Heart left ventricle (tissue), 16 donors: ENCODE measurements at regions not wholly inside any gene's neighbourhood (a gene's known extent, or its start where the extent isn't known, plus 50 kb on each side); places are given as distances from the start of the nearest gene placed in this dataset.

ENCODE experiments used
- ATAC-seq, 4 donors: fragments of 200-7000 bp; cut with Tn5 transposase; one replicate each; pipeline ENCODE4 v1.9.1; 2020 to 2022; ENCODE audit warnings: moderate library complexity in 4 of 4, mild to moderate bottlenecking in 3 of 4, moderate number of reproducible peaks in 1 of 4
- DNase-seq, 5 donors: peaks; one replicate each; pipeline ENCODE4 v3.0.0-alpha.2; 2020
- H3K27ac ChIP-seq, 12 donors: fragments of 200-600 bp; sonication (generic) in 4 of 12; one replicate each; pipeline versions ENCODE4 v1.5.0 to v1.8.0; 2016 to 2022; ENCODE audit warnings: mild to moderate bottlenecking in 2 of 12
- H3K27me3 ChIP-seq, 9 donors: fragments of 200-600 bp; sonication (generic) in 2 of 9; one replicate each; pipeline versions ENCODE4 v1.5.1 to v1.8.0; 2016 to 2022; ENCODE audit warnings: mild to moderate bottlenecking in 3 of 9
- H3K36me3 ChIP-seq, 9 donors: fragments of 200-600 bp; sonication (generic) in 2 of 9; one replicate each; pipeline versions ENCODE4 v1.5.0 to v1.8.0; 2018 to 2022; ENCODE audit warnings: mild to moderate bottlenecking in 2 of 9
- H3K4me1 ChIP-seq, 12 donors: fragments of 200-600 bp; sonication (generic) in 4 of 12; one replicate each; pipeline versions ENCODE4 v1.5.0 to v1.8.0; 2016 to 2022; ENCODE audit warnings: mild to moderate bottlenecking in 3 of 12
- H3K4me3 ChIP-seq, 12 donors: fragments of 200-600 bp; sonication (generic) in 4 of 12; one replicate each; pipeline versions ENCODE4 v1.5.0 to v1.8.0; 2017 to 2022; ENCODE audit warnings: mild to moderate bottlenecking in 9 of 12, moderate library complexity in 4 of 12
- H3K9me3 ChIP-seq, 12 donors: fragments of 200-600 bp; sonication (generic) in 4 of 12; one replicate each; pipeline versions ENCODE4 v1.5.0 to v1.8.0; 2016 to 2022; ENCODE audit warnings: mild to moderate bottlenecking in 1 of 12
- POLR2A ChIP-seq, 2 donors: fragments of 450-650 bp; IDR thresholded peaks; one replicate each; pipeline ENCODE4 v1.6.1; 2017; ENCODE audit warnings: antibody characterized with exemption in 2 of 2, mild to moderate bottlenecking in 2 of 2, moderate library complexity in 2 of 2
- WGBS, 4 donors: extraction: QIAGEN DNeasy Blood & Tissue Kit in 2 of 4; methylation state at CpG; one replicate each; pipeline versions ENCODE4 v1.1.5 to v1.1.7; 2013 to 2018; 5-methylcytosine and 5-hydroxymethylcytosine counted together
- intact Hi-C, 10 donors: fragments of 100-400 bp; cut with DNase I; formaldehyde crosslinking; loops; one replicate each; pipeline versions ENCODE4 v1.11.1 to v1.14.2; 2022
- TF ChIP-seq, protein P1 (sequence below), 12 donors: fragments of 200-600 bp; sonication (generic) in 4 of 12; IDR thresholded peaks; one replicate each; pipeline versions ENCODE4 v1.5.0 to v1.8.0; 2018 to 2022; ENCODE audit warnings: antibody characterized with exemption in 12 of 12, mild to moderate bottlenecking in 5 of 12
- donor health status: ischemic (EF 13 %, LVEDD 7.1; RV severe dilation, severe dysfunction).
- donor health status: healthy with polysubstance abuse.
- donor health status: DM: no; HTN: yes; CAD: no.
- donor health status: DM: no; HTN: no; CAD: no.
- donor health status: ischemic (EF 25% LVEDD 6.9; RV normal size, moderate dysfunction).
- donor health status: ischemic (EF 25% LVEDD 5.7; RV mildly dilated, moderate dysfunction).
- donor health status: healthy.
- donor health status: DM: yes; HTN: yes; CAD: no.
- donor health status: ischemic (EF 35%, LVEDD 5.7; RV mildly dilated, moderate dysfunction).
- donor health status: nonischemic (EF 11% LVEDD 7.7; RV severe dilation, severe dysfunction).
- donor health status: DM: yes; HTN: yes; CAD: no.
- donor health status: PGD.
- donor health status: ischemic (EF 29% LVEDD 5.4; RV normal size, mild dysfunction).
- donor health status: nonischemic (EF 23%, LVEDD 6.1; RV moderate dilation, normal function).

- peaks cover 0 to 6% (median 0%) of the 10 kb centered on the region in 9 donors for H3K27me3 ChIP-seq
- H3K9me3 ChIP-seq: no peaks in the 10 kb centered on the region
- H3K36me3 ChIP-seq: no peaks in the 10 kb centered on the region
- DNase-seq (no peak), ATAC-seq (no peak)
- H3K4me3 ChIP-seq: no peak overlapping the region
- H3K27ac ChIP-seq: no peak overlapping the region
- intact Hi-C loops: no loop called here
- no peak for TF ChIP-seq POLR2A (IDR thresholded peaks at IDR 0.05)
- TF ChIP-seq, protein P1, sequence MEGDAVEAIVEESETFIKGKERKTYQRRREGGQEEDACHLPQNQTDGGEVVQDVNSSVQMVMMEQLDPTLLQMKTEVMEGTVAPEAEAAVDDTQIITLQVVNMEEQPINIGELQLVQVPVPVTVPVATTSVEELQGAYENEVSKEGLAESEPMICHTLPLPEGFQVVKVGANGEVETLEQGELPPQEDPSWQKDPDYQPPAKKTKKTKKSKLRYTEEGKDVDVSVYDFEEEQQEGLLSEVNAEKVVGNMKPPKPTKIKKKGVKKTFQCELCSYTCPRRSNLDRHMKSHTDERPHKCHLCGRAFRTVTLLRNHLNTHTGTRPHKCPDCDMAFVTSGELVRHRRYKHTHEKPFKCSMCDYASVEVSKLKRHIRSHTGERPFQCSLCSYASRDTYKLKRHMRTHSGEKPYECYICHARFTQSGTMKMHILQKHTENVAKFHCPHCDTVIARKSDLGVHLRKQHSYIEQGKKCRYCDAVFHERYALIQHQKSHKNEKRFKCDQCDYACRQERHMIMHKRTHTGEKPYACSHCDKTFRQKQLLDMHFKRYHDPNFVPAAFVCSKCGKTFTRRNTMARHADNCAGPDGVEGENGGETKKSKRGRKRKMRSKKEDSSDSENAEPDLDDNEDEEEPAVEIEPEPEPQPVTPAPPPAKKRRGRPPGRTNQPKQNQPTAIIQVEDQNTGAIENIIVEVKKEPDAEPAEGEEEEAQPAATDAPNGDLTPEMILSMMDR (IDR thresholded peaks at IDR 0.05): no peak
- WGBS, 4 donors: 85 to 98% (median 94%) methylated on average over 3 of the region's 3 CpGs
- H3K4me1 ChIP-seq: no peaks in the 10 kb centered on the region
Measured at GRCh38 chrX:10356979-10357378, 200.2 kb downstream of the CLCN4 start.

- H3K27me3 ChIP-seq: peaks cover 0 to 6% (median 0%) of the 10 kb centered on the region in 9 donors
- H3K4me1 ChIP-seq: no peaks in the 10 kb centered on the region
- TF ChIP-seq, protein P1 (IDR thresholded peaks at IDR 0.05): no peak
- no peak for TF ChIP-seq POLR2A (IDR thresholded peaks at IDR 0.05)
- no peaks in the 10 kb centered on the region for H3K36me3 ChIP-seq
- intact Hi-C loops: no loop called here
- H3K27ac ChIP-seq: no peak overlapping the region
- no peaks in the 10 kb centered on the region for H3K9me3 ChIP-seq
- WGBS, 4 donors: 93 to 98% (median 96%) methylated on average over 2 of the region's 2 CpGs
- ATAC-seq: no peak
- no peak for DNase-seq
- H3K4me3 ChIP-seq: no peak overlapping the region
Measured at GRCh38 chrX:10358958-10359357, 202.2 kb downstream of the CLCN4 start.

DNA sequence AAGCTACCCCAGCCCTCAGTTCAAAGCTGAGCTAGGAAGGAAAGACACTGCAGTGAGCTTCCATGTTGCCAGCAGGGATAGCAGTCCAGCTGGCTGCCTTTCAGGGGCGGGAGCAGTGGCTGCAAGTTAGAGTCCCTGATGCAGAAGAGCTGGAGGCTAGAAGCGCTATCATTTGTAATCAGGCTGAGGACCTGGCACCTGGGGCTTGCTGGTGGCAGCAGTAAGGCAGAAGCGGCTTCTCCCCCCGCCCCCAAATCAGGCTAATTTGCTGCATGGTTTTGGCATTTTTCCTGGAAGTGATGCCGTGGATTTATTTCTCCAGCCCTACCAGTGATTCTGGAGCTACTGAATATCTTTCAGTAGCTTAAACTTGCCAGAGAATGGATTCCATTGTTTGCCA lies 203.3 kb downstream of the CLCN4 start:
- DNase-seq: peak in 3 of 5 donors; percentile 4 to 57 (median 15)
- H3K9me3 ChIP-seq: no peaks in the 10 kb centered on the region
- intact Hi-C loops: no loop called here
- H3K4me1 ChIP-seq: no peaks in the 10 kb centered on the region
- peaks cover 0 to 6% (median 0%) of the 10 kb centered on the region in 9 donors for H3K27me3 ChIP-seq
- TF ChIP-seq, protein P1 (IDR thresholded peaks at IDR 0.05): no peak
- no peak for TF ChIP-seq POLR2A (IDR thresholded peaks at IDR 0.05)
- H3K36me3 ChIP-seq: no peaks in the 10 kb centered on the region
- WGBS, 4 donors: 36 to 40% (median 38%) methylated on average over 5 of the region's 5 CpGs
- ATAC-seq: no peak
- H3K4me3 ChIP-seq: peak overlapping the region in 1 of 12 donors; percentile 16
- H3K27ac ChIP-seq: no peak overlapping the region

- Histone ChIP-seq H3K9me3 (peaks cover 0 to 4% (median 0%) of the 10 kb centered on the region in 12 donors), H3K27me3 (peaks cover 0 to 6% (median 0%) of the 10 kb centered on the region in 9 donors), H3K27ac (no peak overlapping the region), H3K4me1 (no peaks in the 10 kb centered on the region), H3K36me3 (no peaks in the 10 kb centered on the region), H3K4me3 (no peak overlapping the region)
- DNase-seq: no peak
- no peak for TF ChIP-seq POLR2A (IDR thresholded peaks at IDR 0.05)
- TF ChIP-seq, protein P1 (IDR thresholded peaks at IDR 0.05): no peak
- intact Hi-C loops: no loop called here
- no peak for ATAC-seq
- 59 to 75% (median 65%) methylated on average over 5 of the region's 5 CpGs for WGBS, 4 donors
Measured at GRCh38 chrX:10365532-10366265, 208.9 kb downstream of the CLCN4 start.
